ENCODE measurements at regions not wholly inside any gene's neighbourhood (a gene's known extent, or its start where the extent isn't known, plus 50 kb on each side); places are given as distances from the start of the nearest gene placed in this dataset.
"Not testable (repeated sequence)": the region's sequence is repeated elsewhere in the genome, so short reads cannot be mapped to it uniquely, and the experiment has no call there.

- intact Hi-C loops (cut with DNase I), result no loop called here
- DNase-seq, result no peak
Observed at GRCh38 chr7:9608560-9608959, 1175.2 kb downstream of the NXPH1 start.

DNA sequence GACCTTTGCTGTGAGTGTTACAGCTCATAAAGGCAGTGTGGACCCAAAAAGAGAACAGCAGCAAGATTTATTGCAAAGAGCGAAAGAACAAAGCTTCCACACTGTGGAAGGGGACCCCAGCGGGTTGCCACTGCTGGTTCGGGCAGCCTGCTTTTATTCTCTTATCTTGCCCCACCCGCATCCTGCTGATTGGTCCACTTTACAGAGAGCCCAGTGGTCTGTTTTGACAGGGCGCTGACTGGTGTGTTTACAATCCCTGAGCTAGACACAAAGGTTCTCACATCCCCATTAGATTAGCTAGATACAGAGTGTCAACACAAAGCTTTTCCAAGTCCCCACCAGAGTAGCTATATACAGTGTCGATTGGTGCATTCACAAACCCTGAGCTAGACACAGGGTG is 1187.5 kb downstream of the NXPH1 start:
- intact Hi-C loops (cut with DNase I); DNase-seq: not testable (repeated sequence)

DNA sequence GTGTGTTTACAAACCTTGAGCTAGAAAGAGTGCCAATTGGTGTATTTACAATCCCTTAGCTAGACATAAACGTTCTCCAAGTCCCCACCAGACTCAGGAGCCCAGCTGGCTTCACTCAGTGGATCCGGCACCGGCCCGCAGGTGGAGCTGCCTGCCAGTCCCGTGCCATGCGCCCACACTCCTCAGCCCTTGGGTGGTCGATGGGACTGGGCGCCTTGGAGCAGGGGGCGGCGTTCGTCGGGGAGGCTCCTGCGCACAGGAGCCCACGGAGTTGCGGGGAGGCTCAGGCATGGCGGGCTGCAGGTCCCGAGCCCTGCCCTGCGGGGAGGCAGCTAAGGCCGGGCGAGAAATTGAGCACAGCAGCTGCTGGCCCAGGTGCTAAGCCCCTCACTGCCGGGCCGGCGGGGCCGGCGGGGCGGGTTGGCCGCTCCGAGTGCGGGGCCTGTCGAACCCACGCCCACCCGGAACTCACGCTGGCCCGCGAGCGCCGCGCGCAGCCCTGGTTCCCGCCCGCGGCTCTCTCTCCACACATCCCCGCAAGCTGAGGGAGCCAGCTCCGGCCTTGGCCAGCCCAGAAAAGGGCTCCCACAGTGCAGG is 1188.0 kb downstream of the NXPH1 start:
- intact Hi-C loops (cut with DNase I); DNase-seq: not testable (repeated sequence)

DNA sequence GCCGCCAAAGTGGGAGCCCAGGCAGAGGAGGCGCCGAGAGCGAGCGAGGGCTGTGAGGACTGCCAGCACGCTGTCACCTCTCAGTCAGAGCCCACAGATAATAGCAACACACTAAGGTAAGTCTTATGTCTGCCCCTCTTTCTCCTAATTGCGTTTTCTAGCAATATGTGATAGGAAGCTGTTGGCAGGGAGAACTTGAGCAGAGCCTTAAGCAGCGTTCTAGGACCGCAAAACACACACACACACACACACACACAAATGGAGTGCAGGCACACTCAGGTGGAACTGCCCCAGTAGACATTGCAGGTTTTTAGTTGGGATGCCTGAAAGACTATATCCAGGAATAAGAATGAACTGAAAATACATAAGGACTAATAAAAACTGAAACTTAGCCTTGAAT is 1188.5 kb downstream of the NXPH1 start:
- intact Hi-C loops (cut with DNase I), result no loop called here

GRCh38 chr7:9625953-9626352 is 1192.5 kb downstream of the NXPH1 start:
- DNase-seq, result no peak

More for the DNA sequence above, 1188.5 kb downstream of the NXPH1 start:
- no peak for DNase-seq

DNA sequence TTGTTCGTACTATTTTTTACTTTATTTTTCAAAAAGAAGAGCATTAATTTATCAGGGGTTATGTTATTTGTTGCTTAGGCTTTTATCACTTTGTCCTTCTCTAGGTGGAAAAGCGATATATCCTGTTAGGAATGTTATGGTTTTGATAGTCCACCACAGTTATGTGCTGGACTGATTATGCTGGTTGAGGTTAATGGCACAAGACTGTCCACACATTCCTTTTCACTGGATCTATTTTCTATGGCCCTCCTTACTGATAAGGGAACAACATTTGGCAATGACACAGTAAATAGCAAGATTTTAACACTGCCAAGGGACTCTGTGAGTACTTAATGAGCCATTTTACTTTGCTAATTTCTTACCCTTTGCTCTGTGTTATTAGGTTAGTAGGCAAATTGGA is 1212.3 kb downstream of the NXPH1 start:
- DNase-seq, result no peak
- intact Hi-C loops (cut with DNase I), result no loop called here

More at GRCh38 chr7:9625953-9626352, 1192.5 kb downstream of the NXPH1 start:
- intact Hi-C loops (cut with DNase I), result no loop called here

- intact Hi-C loops (cut with DNase I), result no loop called here
- DNase-seq, result no peak
Observed at GRCh38 chr7:9657257-9657656, 1223.8 kb downstream of the NXPH1 start.

DNA sequence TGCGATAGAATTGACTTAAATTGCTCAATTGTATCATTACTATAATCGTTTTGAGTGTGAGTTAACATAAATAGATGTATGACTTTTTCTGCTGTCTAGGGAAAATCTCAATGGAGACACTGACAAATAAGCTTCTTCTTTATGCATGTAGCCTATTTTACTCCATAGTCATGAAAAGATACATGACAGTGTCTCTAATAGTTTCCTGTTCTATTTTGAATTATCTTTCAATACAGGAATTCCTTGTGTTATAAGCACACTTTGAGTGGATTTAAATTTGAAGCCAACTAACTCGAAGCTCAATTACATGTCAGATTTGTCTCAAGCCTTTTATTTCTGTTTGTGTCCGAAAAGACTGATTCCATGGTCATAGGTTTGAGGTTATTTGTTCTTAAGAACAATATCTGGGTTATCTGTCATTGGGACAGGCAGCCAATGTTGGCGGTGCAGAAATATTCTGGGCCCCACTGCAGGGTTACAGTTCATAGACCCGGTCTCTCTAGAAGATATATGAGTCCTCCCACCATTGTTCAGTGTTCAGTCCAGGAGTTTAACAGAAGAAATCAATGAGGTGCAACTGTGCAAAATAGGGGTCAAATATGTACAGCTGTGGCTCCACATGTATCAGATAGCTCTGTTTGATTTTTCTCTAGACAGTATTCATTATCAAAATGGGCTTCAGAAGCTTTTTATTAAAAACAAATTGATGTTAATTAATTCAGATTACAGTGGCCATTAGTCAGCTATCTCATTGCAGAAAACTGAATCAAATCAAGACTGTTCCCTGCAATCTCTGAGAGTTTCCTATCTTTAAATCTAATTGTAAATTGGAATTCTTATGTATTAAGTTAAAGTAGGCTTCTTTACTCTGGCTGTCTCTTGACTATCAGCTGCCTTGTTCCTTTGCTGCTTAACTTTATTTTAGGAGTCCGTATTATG is 1238.8 kb downstream of the NXPH1 start:
- DNase-seq, result no peak
- intact Hi-C loops (cut with DNase I), result no loop called here

- intact Hi-C loops (cut with DNase I), result no loop called here
- no peak for DNase-seq
Observed at GRCh38 chr7:9680713-9681112, 1247.3 kb downstream of the NXPH1 start.

GRCh38 chr7:9681284-9681683 is 1247.9 kb downstream of the NXPH1 start:
- intact Hi-C loops (cut with DNase I), result no loop called here

DNA sequence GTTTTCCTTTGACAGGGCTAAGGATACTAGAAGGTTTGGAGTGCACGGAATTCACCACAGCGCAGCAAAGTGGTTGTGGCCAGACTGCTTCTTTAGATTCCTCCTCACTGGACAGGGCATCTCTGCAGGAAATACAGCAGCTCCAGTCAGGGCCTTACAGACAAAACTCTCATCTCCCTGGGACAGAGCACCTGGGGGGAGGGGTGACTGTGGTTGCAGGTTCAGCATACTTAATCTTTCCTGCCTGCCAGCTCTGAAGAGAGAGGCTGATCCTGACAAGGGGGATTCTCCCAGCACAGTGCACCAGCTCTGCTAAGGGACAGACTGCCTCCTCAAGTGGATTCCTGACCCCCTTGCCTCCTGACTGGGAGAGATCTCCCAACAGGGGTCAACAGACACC is 1257.9 kb downstream of the NXPH1 start:
- intact Hi-C loops (cut with DNase I), result no loop called here
- DNase-seq, result no peak

More at GRCh38 chr7:9681284-9681683, 1247.9 kb downstream of the NXPH1 start:
- no peak for DNase-seq

DNA sequence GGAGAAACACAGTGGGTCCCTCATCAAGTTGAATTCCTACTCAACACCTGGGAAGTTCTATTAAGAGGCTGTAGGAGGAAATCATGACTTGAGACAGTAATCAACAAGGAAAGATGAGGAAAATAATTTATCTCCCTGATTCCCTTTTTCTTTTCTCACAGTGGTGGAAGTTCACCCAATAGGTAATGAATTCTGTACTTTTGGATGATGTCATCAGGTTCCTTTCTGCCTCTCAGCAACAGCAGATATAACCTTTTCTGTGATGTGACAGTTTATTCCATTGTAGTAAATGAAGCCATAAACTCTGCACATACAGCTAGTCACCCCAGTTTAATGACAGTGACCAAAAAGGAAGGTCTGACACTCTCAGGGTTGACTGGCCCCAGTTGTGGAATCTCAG is 1265.0 kb downstream of the NXPH1 start:
- intact Hi-C loops (cut with DNase I), result no loop called here
- DNase-seq, result no peak

GRCh38 chr7:9709216-9709615 is 1264.5 kb upstream of the PHF14 start:
- DNase-seq, result no peak

GRCh38 chr7:9711259-9711918 is 1262.3 kb upstream of the PHF14 start:
- no peak for DNase-seq
- intact Hi-C loops (cut with DNase I), result no loop called here

More at GRCh38 chr7:9709216-9709615, 1264.5 kb upstream of the PHF14 start:
- intact Hi-C loops (cut with DNase I), result no loop called here

DNA sequence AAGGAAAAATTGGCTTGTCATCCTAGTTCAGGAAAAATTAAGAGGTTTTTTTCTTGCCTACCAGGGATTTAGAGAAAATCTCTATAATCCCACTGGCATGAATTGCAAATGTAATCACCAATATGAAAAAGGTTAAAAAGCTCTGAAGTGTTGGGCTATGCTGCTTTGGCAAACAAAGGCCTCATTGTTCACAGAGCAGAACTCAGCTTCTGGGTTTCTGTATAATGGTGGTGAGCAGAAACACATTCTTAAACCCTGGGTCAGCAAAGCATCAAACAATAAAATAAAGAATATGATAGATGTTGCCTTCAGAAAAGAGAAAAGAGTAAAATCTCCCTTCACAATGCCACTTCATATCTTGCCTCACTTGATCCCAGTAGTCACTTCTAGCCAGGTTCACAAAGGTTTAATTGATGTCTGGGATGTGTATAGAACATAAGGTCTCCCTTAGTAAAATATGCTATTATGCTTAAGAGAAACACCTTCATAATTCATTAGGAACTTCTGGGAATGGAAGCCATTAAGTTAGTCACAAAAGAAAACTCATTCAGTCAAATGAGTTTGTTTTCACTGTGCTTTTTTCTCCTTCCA is 1255.5 kb upstream of the PHF14 start:
- intact Hi-C loops (cut with DNase I), result no loop called here
- peak in 3 of 42 donors; percentile 4 to 23 (median 10) for DNase-seq

- no peak for DNase-seq
- intact Hi-C loops (cut with DNase I), result no loop called here
Observed at GRCh38 chr7:9719303-9719702, 1254.4 kb upstream of the PHF14 start.

GRCh38 chr7:9719721-9720120 is 1254.0 kb upstream of the PHF14 start:
- intact Hi-C loops (cut with DNase I), result no loop called here
- DNase-seq, result no peak

DNA sequence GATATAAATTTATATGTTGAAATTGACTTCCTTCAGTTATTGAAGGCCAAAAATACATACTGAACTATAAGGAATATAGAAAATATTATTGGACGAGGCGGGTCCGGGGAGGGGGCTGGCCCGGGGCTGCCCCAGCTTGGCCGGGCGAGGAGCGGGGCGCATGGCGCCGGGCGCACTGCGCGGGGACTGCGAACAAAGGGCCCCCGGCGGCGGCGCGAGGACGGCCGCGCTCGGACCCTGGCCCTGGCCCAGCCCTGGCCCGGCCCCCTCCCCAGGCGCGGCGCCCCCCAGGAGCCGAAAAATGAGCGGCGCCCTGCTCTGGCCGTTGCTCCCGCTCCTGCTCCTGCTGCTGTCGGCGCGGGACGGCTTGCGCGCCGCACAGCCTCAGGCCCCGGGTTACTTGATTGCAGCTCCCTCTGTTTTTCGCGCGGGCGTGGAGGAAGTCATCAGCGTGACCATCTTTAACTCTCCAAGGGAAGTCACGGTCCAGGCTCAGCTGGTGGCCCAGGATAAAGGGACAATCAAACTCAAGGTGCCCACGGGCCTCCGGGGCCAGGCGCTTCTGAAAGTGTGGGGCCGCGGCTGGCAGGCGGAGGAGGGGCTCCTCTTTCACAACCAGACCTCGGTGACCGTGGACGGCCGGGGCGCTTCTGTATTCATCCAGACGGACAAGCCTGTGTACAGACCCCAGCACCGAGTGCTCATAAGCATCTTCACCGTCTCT is 1247.6 kb upstream of the PHF14 start:
- not testable (repeated sequence) for DNase-seq

GRCh38 chr7:9726811-9727210 is 1246.9 kb upstream of the PHF14 start:
- not testable (repeated sequence) for DNase-seq

More for the DNA sequence above, 1247.6 kb upstream of the PHF14 start:
- intact Hi-C loops (cut with DNase I), result not testable (repeated sequence)

More at GRCh38 chr7:9726811-9727210, 1246.9 kb upstream of the PHF14 start:
- intact Hi-C loops (cut with DNase I), result not testable (repeated sequence)

Measured in head of caudate nucleus (tissue), 42 donors.